ENCODE measurements at regions not wholly inside any gene's neighbourhood (a gene's known extent, or its start where the extent isn't known, plus 50 kb on each side); places are given as distances from the start of the nearest gene placed in this dataset.
"Not testable (repeated sequence)": the region's sequence is repeated elsewhere in the genome, so short reads cannot be mapped to it uniquely, and the experiment has no call there.

DNA sequence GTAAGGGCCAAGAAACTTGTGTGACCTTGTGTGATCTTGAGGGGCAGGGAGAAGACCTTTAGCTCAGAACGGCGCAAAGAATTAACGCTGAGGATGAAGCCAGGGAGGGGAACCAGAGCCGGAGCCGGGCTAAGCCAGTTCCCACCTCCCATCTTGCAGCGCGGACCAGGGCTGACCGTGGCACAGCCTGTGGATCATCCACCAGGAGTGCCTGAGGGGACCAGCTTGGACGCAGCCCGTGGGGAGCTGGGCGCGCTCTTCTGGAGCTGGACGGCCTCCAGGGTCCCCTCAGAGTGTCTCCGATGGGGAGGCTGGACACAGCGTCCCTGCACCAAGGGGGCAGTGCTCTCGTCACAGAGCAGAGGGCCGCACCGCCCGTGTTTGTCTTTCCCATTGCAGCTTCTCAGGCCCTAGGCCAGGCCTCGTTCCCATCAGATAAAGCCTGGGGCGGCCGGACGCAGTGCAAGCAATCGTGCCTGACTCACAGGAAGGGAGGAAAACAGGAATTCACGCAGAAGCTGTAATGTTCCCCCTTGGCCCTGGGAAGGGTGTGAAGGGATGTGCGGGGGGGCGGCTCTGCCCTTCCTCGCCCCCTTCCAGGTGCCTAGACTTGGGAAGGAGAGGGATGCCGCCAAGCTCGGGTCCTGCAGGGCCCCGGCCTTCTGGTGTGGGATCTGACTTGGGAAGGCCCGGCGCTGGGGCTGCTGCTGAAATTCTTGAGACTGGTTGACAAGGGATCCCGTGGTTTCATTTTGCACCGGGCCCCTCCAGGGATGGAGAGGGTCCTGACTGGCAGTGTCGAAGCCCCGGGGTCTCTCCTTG, 144.9 kb downstream of the NPIPB11 start:
- H3K4me3 ChIP-seq (replicated peaks in 1 of 3); intact Hi-C loops (cut with DNase I); H3K27me3 ChIP-seq; H3K9me3 ChIP-seq; DNase-seq; H3K36me3 ChIP-seq: not testable (repeated sequence)
- H3K27ac ChIP-seq, result peak overlapping the region in 2 of 3 donors; percentile 24 to 56
- WGBS, 2 donors, result 63 to 78% methylated on average over 14 to 16 of the region's 37 CpGs
- peaks cover 8 to 32% of the 10 kb centered on the region in 2 donors for H3K4me1 ChIP-seq

DNA sequence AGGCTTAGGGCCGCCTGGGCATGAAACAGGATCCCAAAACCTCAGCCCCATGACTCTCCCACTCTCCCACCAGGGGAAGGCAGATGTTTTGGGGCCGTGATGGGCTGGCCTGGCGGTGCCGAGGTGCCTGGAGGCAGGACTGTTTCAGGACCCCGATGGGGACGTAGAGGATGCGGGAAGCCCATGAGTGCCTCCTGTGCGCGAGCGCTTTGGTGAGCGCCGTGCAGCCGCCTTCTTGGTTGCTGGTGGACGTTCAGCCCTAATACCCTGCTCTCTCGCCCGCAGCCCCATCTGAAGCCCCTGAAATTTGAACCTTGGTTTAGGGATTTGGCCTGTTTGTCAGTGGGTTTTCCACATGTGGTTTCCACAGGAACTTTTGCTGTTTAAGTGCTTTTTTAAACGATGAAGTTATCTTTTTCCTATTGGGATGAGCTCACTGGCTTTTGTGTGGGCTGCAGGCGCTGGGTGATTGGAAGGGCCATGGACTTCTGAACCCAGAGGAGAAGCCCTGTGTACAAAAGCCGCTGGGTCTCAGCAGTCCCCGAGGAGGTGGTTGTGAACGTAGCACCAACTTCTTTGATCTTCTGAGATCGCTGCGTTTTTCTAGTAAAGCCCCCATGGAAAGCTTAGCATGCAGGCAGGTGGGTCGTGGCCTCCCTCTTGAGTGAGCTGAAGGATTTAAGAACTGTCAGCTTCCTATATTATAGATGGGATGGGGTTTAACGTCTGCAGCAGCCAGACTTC, 145.7 kb downstream of the NPIPB11 start:
- intact Hi-C loops (cut with DNase I); H3K9me3 ChIP-seq; H3K36me3 ChIP-seq; DNase-seq; H3K4me3 ChIP-seq (replicated peaks in 1 of 3); H3K27me3 ChIP-seq: not testable (repeated sequence)
- 82 to 83% methylated on average over 18 to 22 of the region's 25 CpGs for WGBS, 2 donors
- Histone ChIP-seq H3K4me1 (peaks cover 8 to 32% of the 10 kb centered on the region in 2 donors), H3K27ac (peak overlapping the region in 2 of 3 donors; percentile 24 to 28)

DNA sequence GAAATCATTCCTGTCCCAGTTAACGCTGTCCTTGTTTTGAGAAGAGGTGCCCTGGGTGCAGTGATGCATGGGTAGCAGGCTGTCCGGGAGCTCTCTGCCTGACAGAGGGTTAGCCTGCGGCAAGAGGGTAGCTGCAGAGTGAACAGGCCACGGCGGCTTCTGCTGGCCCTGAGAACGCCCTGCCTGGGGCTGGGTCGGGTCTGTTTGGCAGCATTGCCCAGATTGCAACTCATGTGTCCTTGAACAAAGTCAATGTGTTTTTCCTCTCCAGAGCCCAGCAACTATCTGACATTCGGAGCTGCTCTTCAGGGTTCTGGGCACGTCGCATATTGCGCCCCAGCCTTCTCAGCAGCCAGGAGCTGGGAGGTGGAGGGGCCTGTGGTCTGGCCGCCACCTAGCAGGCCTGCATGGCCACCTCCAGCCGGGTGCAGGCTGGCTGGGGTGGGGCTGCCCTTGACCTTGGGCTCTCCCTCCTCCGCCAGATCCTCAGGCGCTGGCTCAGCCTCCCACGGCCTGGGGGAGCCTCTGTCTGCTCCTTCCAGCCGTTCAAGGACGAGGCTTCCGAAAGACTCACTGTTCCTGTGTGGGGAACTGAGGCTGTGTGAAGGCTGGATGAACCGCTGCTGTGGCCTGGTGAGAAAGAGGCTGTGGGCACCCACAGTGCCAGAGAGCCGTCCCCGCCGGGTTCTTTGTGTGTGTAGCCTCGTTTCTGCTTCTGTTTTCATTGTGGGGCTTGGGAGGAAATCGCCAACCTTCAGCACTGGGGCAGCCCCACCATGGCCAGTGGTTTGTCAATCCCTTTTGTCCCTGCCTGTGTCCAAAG, 146.7 kb downstream of the NPIPB11 start:
- WGBS, 2 donors, result 59% methylated on average over 13 to 17 of the region's 25 CpGs
- peaks cover 8 to 28% of the 10 kb centered on the region in 2 donors for H3K4me1 ChIP-seq
- H3K4me3 ChIP-seq (replicated peaks in 1 of 3); H3K36me3 ChIP-seq; intact Hi-C loops (cut with DNase I); H3K27me3 ChIP-seq; H3K9me3 ChIP-seq: not testable (repeated sequence)
- peak overlapping the region; percentile 12 to 49 (median 31) for H3K27ac ChIP-seq
- DNase-seq, result peak; percentile 53 to 60

DNA sequence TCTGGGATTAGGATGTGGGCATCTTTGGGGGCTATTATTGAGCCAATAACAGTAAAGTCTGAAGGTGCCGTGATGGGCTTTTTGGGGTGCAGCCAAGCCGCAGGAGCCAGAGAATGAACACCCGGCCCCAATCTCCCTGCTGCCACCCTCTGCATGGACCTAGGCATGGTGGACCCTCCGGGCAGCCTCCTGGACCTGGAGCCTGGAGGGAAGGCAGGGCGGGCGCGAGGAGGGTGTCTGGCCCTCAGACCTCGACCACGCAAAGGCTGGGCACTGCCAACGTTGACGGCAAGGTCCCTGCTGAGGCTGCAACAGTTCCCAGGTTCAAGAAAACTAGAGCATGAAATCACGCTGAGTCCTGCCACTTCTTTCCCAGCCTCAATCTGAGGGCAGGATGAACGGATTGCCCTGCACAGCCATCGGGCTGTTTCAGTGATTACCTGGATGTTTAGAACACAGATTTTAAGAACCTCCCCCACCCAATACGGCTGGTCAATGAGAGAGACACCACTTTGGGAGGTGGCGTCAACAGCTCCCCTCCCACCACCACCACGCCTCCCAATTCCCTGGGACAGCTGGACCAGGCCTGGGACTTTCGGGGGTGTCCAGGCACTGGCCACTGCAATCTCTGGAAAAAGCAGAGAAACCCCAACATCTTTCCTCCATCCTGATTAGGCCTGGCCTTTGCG, 147.4 kb downstream of the NPIPB11 start:
- DNase-seq; H3K27me3 ChIP-seq; H3K9me3 ChIP-seq; intact Hi-C loops (cut with DNase I); H3K4me3 ChIP-seq (replicated peaks in 1 of 3); H3K36me3 ChIP-seq: not testable (repeated sequence)
- WGBS, 2 donors, result 89% methylated on average over 16 to 18 of the region's 19 CpGs
- peak overlapping the region in 1 of 3 donors; percentile 31 for H3K27ac ChIP-seq
- peaks cover 8 to 21% of the 10 kb centered on the region in 2 donors for H3K4me1 ChIP-seq

DNA sequence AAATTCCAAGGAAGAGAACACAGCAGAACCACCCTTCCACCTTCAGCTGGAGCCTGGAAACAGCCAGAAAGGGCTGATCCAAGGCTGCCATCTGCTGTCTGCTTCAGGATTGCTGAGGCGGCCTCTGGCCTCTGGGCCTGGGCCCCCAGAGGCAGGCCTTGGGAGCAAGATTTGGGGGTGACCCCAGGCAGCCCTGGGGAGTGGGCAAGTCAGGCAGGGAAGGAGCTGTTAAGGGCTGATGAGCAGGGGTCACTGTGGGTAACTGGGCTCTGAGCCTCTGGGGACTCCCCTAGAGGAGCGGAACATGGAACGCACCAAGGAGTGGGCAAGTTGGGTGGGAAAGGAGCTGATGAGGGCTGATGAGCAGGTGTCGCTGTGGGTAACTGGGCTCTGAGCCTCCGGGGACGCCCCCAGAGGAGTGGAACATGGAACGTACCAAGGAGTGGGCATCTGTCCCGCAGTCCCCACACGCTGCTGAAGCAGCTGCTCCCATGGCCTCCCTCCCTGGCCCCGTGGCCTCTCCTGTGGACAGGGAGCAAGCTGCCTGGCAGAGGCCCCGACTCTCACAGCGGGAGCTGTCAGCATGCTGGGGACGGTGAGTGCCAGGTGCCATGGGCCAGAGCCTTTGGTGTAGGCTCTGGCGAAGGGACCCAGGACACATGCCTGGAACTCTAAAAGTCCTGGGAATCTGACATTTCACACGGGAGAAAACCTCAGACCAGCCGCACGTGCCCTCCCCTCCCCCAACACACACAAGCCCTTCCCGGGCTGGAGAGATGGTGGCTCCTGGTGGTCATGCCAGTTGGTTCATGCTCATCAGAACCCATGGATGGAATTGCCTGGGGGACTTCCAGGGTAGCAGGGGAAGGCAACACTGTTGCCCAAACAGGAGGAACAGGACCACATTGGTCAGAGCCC, 148.8 kb downstream of the NPIPB11 start:
- H3K36me3 ChIP-seq; intact Hi-C loops (cut with DNase I); H3K9me3 ChIP-seq; H3K4me3 ChIP-seq (replicated peaks in 1 of 3); H3K27me3 ChIP-seq; DNase-seq; H3K27ac ChIP-seq: not testable (repeated sequence)
- peaks cover 8 to 17% of the 10 kb centered on the region in 2 donors for H3K4me1 ChIP-seq
- WGBS, 2 donors, result 87 to 95% methylated on average over 15 of the region's 18 CpGs

DNA sequence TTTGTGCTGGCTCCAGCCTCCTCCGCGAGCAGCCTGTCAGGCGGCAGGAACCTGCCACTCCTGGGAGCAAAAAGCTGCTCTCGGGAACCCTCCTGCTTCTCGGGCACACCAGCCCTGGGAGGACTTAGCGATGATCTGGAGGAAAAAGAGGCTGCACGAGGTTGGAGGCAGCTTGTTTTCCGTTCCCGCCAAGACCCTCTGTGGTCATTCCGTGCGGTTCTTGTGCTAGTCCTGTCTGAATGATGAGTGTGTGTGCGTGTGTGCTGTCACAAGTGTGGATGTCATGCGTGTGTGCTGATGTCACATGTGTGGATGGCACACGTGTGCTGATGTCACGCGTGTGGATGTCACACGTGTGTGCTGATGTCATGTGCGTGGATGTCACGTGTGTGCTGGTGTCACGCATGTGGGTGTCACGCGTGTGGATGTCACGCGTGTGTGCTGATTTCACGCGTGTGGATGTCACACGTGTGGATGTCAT, 150.0 kb downstream of the NPIPB11 start:
- Histone ChIP-seq H3K9me3 (no peaks in the 10 kb centered on the region), H3K27ac (no peak overlapping the region), H3K4me3 (replicated peaks in 1 of 3) (no peak overlapping the region), H3K4me1 (peaks cover 8 to 15% of the 10 kb centered on the region in 2 donors), H3K36me3 (no peaks in the 10 kb centered on the region), H3K27me3 (no peaks in the 10 kb centered on the region)
- intact Hi-C loops (cut with DNase I), result no loop called here
- DNase-seq, result no peak
- WGBS, 2 donors, result 89 to 90% methylated on average over 27 of the region's 27 CpGs
- TF ChIP-seq, protein P1, sequence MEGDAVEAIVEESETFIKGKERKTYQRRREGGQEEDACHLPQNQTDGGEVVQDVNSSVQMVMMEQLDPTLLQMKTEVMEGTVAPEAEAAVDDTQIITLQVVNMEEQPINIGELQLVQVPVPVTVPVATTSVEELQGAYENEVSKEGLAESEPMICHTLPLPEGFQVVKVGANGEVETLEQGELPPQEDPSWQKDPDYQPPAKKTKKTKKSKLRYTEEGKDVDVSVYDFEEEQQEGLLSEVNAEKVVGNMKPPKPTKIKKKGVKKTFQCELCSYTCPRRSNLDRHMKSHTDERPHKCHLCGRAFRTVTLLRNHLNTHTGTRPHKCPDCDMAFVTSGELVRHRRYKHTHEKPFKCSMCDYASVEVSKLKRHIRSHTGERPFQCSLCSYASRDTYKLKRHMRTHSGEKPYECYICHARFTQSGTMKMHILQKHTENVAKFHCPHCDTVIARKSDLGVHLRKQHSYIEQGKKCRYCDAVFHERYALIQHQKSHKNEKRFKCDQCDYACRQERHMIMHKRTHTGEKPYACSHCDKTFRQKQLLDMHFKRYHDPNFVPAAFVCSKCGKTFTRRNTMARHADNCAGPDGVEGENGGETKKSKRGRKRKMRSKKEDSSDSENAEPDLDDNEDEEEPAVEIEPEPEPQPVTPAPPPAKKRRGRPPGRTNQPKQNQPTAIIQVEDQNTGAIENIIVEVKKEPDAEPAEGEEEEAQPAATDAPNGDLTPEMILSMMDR (IDR thresholded peaks at IDR 0.05), result no peak
- no peak for TF ChIP-seq POLR2A (IDR thresholded peaks at IDR 0.05)

DNA sequence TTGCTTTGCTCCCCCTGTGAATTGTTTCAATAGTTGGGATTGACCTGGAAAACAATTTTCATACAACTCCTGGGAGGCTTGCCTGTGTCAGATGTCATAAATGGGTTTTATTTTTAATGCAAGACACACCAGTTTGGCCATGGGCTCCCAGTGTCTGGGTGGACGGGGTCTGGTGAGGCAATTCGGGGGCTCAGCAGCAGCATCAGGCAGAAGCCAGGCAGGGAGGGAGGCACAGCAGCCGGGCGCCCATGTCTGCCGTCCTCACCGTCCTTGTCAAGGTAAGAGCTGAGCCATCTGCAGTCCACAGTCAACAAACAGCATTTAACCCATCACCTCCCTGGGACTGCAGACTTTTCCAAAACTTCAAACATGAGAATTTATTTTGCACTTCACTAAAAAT, 150.6 kb downstream of the NPIPB11 start:
- H3K4me1 ChIP-seq, result peaks cover 8 to 15% of the 10 kb centered on the region in 2 donors
- H3K27me3 ChIP-seq; intact Hi-C loops (cut with DNase I); H3K27ac ChIP-seq; H3K36me3 ChIP-seq; H3K9me3 ChIP-seq; H3K4me3 ChIP-seq (replicated peaks in 1 of 3); DNase-seq: not testable (repeated sequence)
- WGBS, 2 donors, result 63 to 79% methylated on average over 4 to 6 of the region's 6 CpGs

DNA sequence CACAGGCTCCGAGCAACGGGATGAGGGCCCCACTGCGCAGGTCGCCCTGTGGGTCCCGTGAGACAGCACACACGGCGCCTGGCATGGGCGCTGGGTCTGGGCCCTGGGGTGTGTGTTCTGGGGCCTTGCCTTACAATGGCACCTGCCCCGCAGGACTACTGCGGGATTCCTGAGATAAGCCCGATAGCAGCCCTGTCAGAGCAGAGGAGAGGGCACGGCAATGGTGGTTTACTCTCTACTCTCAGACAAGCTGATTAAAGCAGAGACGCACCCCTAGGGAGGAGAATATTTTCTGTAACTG, 151.1 kb downstream of the NPIPB11 start:
- WGBS, 2 donors, result 80 to 86% methylated on average over 1 to 12 of the region's 13 CpGs
- DNase-seq; H3K27ac ChIP-seq; H3K27me3 ChIP-seq; H3K4me3 ChIP-seq (replicated peaks in 1 of 3); H3K9me3 ChIP-seq; H3K36me3 ChIP-seq; intact Hi-C loops (cut with DNase I): not testable (repeated sequence)
- peaks cover 8 to 15% of the 10 kb centered on the region in 2 donors for H3K4me1 ChIP-seq

Measured in thyroid gland (tissue), 4 donors.